GM23338 (cell line): ENCODE measurements at regions not wholly inside any gene's neighbourhood (a gene's known extent, or its start where the extent isn't known, plus 50 kb on each side); places are given as distances from the start of the nearest gene placed in this dataset.

Source experiments
- ATAC-seq: fragments of 200-7000 bp; cut with Tn5 transposase; 3 replicates; pipeline ENCODE4 v1.9.1; 2020
- DNase-seq: peaks from one replicate; pipeline ENCODE4 v3.0.0-alpha.2; 2015; ENCODE audit warnings: low spot score
- H2AFZ ChIP-seq: fragments of 200-600 bp; sonication (generic); 2 replicates; pipeline ENCODE4 v1.8.0; 2016; ENCODE audit warnings: antibody characterized with exemption, mild to moderate bottlenecking, moderate library complexity
- H3F3A ChIP-seq: fragments of 200-600 bp; sonication (generic); replicated peaks from 2 replicates; pipeline ENCODE4 v1.8.0; 2017; ENCODE audit warnings: antibody characterized with exemption, mixed run types, low read depth
- H3K27ac ChIP-seq: fragments of 200-600 bp; sonication (generic); 2 replicates; pipeline ENCODE4 v1.6.1; 2016; ENCODE audit warnings: low read depth
- H3K27me3 ChIP-seq: fragments of 200-600 bp; sonication (generic); 2 replicates; pipeline ENCODE4 v1.8.0; 2016; ENCODE audit warnings: mild to moderate bottlenecking, mixed run types, moderate library complexity; ENCODE audit not compliant: insufficient read depth
- H3K36me3 ChIP-seq: fragments of 200-600 bp; sonication (generic); 2 replicates; pipeline ENCODE4 v1.8.0; 2016; ENCODE audit warnings: mild to moderate bottlenecking; ENCODE audit not compliant: insufficient read depth
- H3K4me1 ChIP-seq: fragments of 200-600 bp; sonication (generic); 2 replicates; pipeline ENCODE4 v1.8.0; 2016; ENCODE audit warnings: mild to moderate bottlenecking, moderate library complexity; ENCODE audit not compliant: insufficient read depth
- H3K4me2 ChIP-seq: fragments of 200-600 bp; sonication (generic); 2 replicates; pipeline ENCODE4 v1.7.1; 2017; ENCODE audit warnings: mixed run types
- H3K4me3 ChIP-seq: fragments of 200-600 bp; sonication (generic); 2 replicates; pipeline ENCODE4 v1.6.1; 2016; ENCODE audit warnings: mixed run types
- H3K79me2 ChIP-seq: fragments of 200-600 bp; sonication (generic); replicated peaks from 2 replicates; pipeline ENCODE4 v1.8.0; 2017; ENCODE audit warnings: mild to moderate bottlenecking; ENCODE audit not compliant: insufficient read depth
- H3K9me2 ChIP-seq: fragments of 200-600 bp; sonication (generic); 2 replicates; pipeline ENCODE4 v1.8.0; 2017; ENCODE audit not compliant: insufficient read depth
- H4K20me1 ChIP-seq: fragments of 200-600 bp; sonication (generic); replicated peaks from 2 replicates; pipeline ENCODE4 v1.8.0; 2017; ENCODE audit warnings: mild to moderate bottlenecking; ENCODE audit not compliant: insufficient read depth
- H3K27ac Mint-ChIP-seq: 2 replicates; pipeline ENCODE4 v1.8.0; 2020; ENCODE audit warnings: inconsistent platforms, mild to moderate bottlenecking, moderate library complexity, mixed read lengths
- H3K27me3 Mint-ChIP-seq: 3 replicates; pipeline ENCODE4 v1.8.0; 2022; ENCODE audit warnings: low read depth, mild to moderate bottlenecking, moderate library complexity, mixed read lengths, inconsistent platforms; ENCODE audit not compliant: insufficient read depth, poor library complexity
- H3K36me3 Mint-ChIP-seq: 3 replicates; pipeline ENCODE4 v1.8.0; 2021; ENCODE audit warnings: low read depth, mild to moderate bottlenecking, inconsistent platforms, moderate library complexity, mixed read lengths
- H3K4me1 Mint-ChIP-seq: 3 replicates; pipeline ENCODE4 v1.8.0; 2020; ENCODE audit warnings: mild to moderate bottlenecking, inconsistent platforms, mixed read lengths
- H3K4me3 Mint-ChIP-seq: 3 replicates; pipeline ENCODE4 v1.8.0; 2021; ENCODE audit warnings: moderate library complexity, mild to moderate bottlenecking, inconsistent platforms, mixed read lengths
- H3K9me3 Mint-ChIP-seq: 3 replicates; pipeline ENCODE4 v1.8.0; 2020; ENCODE audit warnings: moderate library complexity, mild to moderate bottlenecking, inconsistent platforms, mixed read lengths
- POLR2AphosphoS5 ChIP-seq: IDR thresholded peaks from 2 replicates; pipeline ENCODE4 v1.6.1; 2016; ENCODE audit warnings: antibody characterized with exemption, low read depth
- ZNF114 ChIP-seq: fragments of 250-450 bp; sonication (Bioruptor Pico); IDR thresholded peaks from 2 replicates; pipeline ENCODE4 v1.5.0; 2020; ENCODE audit warnings: mild to moderate bottlenecking, moderate library complexity
- TF ChIP-seq, protein P1 (sequence below): fragments of 250-450 bp; sonication (Bioruptor Pico); IDR thresholded peaks from 2 replicates; pipeline ENCODE4 v1.5.0; 2020; ENCODE audit warnings: mild to moderate bottlenecking, moderate library complexity
- TF ChIP-seq, protein P2 (sequence below): IDR thresholded peaks from 2 replicates; pipeline ENCODE4 v1.6.1; 2016; ENCODE audit warnings: antibody characterized with exemption
- TF ChIP-seq, protein P3 (sequence below), 2 experiments: fragments of 200-600 bp in 1 of 2; sonication (generic) in 1 of 2; conservative IDR thresholded peaks; 2 replicates each; pipeline versions ENCODE4 v1.5.1 to v1.6.1; 2016 to 2017; ENCODE audit warnings: antibody characterized with exemption in 2 of 2, low read depth in 2 of 2, mild to moderate bottlenecking in 2 of 2, moderate library complexity in 1 of 2

DNA sequence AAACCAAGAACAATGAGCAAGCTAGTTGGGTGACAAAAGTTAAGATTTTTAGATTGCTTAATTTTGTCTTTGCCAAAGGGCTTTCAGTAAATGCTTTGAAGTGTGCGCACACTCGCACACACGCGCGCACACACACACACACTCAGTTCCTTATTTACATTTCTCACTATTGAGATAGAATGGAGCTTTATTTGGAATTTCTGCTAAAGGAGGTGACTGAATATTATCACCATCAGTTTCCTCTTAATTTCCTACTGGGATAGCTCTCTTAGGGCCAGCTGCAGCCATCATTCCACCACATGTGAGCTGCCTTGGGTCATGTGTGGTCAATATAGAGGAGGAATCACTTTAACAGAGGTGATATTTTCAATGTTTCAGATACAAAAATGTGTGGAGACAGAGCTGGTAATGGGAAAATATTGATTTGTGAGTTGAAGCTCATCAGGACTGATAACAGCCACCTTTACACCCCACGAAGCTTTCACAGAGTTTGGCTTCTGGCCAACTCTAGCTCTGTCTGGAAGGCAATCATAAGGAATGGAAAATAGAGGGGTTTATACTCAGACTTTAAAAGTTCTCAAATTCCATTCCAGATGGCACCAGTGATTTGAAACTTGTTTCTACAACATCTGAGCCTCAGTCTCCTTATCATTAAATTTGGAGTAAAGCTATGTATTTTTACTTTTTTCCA is 99.9 kb downstream of the MACIR start (continued):
- TF ChIP-seq, protein P1, sequence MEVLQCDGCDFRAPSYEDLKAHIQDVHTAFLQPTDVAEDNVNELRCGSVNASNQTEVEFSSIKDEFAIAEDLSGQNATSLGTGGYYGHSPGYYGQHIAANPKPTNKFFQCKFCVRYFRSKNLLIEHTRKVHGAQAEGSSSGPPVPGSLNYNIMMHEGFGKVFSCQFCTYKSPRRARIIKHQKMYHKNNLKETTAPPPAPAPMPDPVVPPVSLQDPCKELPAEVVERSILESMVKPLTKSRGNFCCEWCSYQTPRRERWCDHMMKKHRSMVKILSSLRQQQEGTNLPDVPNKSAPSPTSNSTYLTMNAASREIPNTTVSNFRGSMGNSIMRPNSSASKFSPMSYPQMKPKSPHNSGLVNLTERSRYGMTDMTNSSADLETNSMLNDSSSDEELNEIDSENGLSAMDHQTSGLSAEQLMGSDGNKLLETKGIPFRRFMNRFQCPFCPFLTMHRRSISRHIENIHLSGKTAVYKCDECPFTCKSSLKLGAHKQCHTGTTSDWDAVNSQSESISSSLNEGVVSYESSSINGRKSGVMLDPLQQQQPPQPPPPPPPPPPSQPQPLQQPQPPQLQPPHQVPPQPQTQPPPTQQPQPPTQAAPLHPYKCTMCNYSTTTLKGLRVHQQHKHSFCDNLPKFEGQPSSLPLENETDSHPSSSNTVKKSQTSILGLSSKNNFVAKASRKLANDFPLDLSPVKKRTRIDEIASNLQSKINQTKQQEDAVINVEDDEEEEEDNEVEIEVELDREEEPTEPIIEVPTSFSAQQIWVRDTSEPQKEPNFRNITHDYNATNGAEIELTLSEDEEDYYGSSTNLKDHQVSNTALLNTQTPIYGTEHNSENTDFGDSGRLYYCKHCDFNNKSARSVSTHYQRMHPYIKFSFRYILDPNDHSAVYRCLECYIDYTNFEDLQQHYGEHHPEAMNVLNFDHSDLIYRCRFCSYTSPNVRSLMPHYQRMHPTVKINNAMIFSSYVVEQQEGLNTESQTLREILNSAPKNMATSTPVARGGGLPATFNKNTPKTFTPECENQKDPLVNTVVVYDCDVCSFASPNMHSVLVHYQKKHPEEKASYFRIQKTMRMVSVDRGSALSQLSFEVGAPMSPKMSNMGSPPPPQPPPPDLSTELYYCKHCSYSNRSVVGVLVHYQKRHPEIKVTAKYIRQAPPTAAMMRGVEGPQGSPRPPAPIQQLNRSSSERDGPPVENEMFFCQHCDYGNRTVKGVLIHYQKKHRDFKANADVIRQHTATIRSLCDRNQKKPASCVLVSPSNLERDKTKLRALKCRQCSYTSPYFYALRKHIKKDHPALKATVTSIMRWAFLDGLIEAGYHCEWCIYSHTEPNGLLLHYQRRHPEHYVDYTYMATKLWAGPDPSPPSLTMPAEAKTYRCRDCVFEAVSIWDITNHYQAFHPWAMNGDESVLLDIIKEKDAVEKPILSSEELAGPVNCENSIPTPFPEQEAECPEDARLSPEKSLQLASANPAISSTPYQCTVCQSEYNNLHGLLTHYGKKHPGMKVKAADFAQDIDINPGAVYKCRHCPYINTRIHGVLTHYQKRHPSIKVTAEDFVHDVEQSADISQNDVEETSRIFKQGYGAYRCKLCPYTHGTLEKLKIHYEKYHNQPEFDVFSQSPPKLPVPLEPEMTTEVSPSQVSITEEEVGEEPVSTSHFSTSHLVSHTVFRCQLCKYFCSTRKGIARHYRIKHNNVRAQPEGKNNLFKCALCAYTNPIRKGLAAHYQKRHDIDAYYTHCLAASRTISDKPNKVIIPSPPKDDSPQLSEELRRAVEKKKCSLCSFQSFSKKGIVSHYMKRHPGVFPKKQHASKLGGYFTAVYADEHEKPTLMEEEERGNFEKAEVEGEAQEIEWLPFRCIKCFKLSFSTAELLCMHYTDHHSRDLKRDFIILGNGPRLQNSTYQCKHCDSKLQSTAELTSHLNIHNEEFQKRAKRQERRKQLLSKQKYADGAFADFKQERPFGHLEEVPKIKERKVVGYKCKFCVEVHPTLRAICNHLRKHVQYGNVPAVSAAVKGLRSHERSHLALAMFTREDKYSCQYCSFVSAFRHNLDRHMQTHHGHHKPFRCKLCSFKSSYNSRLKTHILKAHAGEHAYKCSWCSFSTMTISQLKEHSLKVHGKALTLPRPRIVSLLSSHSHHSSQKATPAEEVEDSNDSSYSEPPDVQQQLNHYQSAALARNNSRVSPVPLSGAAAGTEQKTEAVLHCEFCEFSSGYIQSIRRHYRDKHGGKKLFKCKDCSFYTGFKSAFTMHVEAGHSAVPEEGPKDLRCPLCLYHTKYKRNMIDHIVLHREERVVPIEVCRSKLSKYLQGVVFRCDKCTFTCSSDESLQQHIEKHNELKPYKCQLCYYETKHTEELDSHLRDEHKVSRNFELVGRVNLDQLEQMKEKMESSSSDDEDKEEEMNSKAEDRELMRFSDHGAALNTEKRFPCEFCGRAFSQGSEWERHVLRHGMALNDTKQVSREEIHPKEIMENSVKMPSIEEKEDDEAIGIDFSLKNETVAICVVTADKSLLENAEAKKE (CRISPR knock-in tag) = no peak
- TF ChIP-seq POLR2AphosphoS5 = no peak
- TF ChIP-seq ZNF114 (CRISPR knock-in tag) = no peak

DNA sequence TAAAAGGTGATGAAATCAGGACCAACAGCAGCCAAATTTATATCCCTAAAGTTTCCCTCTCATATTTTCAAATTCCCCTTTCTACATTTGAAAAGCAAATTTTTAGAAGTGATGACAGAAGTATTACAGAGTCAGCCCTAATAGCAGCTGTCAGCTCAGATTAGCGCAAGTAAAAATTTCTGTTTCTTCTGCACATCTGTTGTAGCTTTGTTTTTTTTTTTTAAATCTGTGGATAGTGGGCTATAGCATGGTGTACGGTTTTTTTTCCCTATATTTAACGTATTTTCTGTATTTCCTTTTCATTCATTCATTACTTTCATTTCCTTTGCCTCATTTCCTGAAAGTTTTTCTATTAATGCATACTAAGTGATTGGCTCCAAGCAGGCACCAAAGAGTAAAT is 99.1 kb downstream of the MACIR start:
- DNase-seq = no peak
- H3K27ac ChIP-seq = no peak overlapping the region
- no peak overlapping the region for H3K4me2 ChIP-seq
- H3F3A ChIP-seq = no peaks in the 10 kb centered on the region
- H3K4me3 ChIP-seq = no peak overlapping the region
- H2AFZ ChIP-seq = no peak overlapping the region
- H3K9me2 ChIP-seq = no peaks in the 10 kb centered on the region; the same call in 1 of the 2 replicates
- no peaks in the 10 kb centered on the region for H3K79me2 ChIP-seq
- peaks cover 2% of the 10 kb centered on the region; the same call in 1 of the 3 replicates for H3K4me1 Mint-ChIP-seq
- no peaks in the 10 kb centered on the region for H4K20me1 ChIP-seq
- no peaks in the 10 kb centered on the region for H3K4me1 ChIP-seq
- no peaks in the 10 kb centered on the region for H3K27me3 ChIP-seq
- H3K36me3 Mint-ChIP-seq = no peaks in the 10 kb centered on the region
- no peak overlapping the region for H3K4me3 Mint-ChIP-seq
- no peak overlapping the region for H3K27ac Mint-ChIP-seq
- no peaks in the 10 kb centered on the region for H3K9me3 Mint-ChIP-seq
- no peak for ATAC-seq
- H3K27me3 Mint-ChIP-seq = no peaks in the 10 kb centered on the region
- H3K36me3 ChIP-seq = no peaks in the 10 kb centered on the region
- TF ChIP-seq, protein P2, sequence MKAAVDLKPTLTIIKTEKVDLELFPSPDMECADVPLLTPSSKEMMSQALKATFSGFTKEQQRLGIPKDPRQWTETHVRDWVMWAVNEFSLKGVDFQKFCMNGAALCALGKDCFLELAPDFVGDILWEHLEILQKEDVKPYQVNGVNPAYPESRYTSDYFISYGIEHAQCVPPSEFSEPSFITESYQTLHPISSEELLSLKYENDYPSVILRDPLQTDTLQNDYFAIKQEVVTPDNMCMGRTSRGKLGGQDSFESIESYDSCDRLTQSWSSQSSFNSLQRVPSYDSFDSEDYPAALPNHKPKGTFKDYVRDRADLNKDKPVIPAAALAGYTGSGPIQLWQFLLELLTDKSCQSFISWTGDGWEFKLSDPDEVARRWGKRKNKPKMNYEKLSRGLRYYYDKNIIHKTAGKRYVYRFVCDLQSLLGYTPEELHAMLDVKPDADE = no peak
- TF ChIP-seq ZNF114 (CRISPR knock-in tag) = no peak
- no peak for TF ChIP-seq POLR2AphosphoS5
- TF ChIP-seq, protein P1 (CRISPR knock-in tag) = no peak
- TF ChIP-seq, protein P3, sequence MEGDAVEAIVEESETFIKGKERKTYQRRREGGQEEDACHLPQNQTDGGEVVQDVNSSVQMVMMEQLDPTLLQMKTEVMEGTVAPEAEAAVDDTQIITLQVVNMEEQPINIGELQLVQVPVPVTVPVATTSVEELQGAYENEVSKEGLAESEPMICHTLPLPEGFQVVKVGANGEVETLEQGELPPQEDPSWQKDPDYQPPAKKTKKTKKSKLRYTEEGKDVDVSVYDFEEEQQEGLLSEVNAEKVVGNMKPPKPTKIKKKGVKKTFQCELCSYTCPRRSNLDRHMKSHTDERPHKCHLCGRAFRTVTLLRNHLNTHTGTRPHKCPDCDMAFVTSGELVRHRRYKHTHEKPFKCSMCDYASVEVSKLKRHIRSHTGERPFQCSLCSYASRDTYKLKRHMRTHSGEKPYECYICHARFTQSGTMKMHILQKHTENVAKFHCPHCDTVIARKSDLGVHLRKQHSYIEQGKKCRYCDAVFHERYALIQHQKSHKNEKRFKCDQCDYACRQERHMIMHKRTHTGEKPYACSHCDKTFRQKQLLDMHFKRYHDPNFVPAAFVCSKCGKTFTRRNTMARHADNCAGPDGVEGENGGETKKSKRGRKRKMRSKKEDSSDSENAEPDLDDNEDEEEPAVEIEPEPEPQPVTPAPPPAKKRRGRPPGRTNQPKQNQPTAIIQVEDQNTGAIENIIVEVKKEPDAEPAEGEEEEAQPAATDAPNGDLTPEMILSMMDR (conservative IDR thresholded peaks at IDR 0.05; ENCODE audit: low read depth in 2 of 2) = no peak
